HepG2 (cell line): ENCODE measurements at regions not wholly inside any gene's neighbourhood (a gene's known extent, or its start where the extent isn't known, plus 50 kb on each side); places are given as distances from the start of the nearest gene placed in this dataset.

ENCODE experiments used
- CENPT ChIP-seq: sonication (generic); formaldehyde crosslinking; IDR thresholded peaks from 2 replicates; pipeline ENCODE4 v1.8.0; 2022; ENCODE audit warnings: low read depth, mild to moderate bottlenecking, moderate library complexity, missing genetic modification reagents
- FOSL2 ChIP-seq: sonication (generic); formaldehyde crosslinking; IDR thresholded peaks from 2 replicates; pipeline ENCODE4 v1.4.0; 2020; ENCODE audit warnings: missing genetic modification reagents
- KAT7 ChIP-seq: IDR thresholded peaks from 2 replicates; pipeline ENCODE4 v1.6.1; 2018; ENCODE audit warnings: borderline replicate concordance, missing compliant biosample characterization
- MZF1 ChIP-seq: sonication (generic); formaldehyde crosslinking; IDR thresholded peaks from 2 replicates; pipeline ENCODE4 v1.8.1; 2023; ENCODE audit warnings: mild to moderate bottlenecking, missing genetic modification reagents, borderline replicate concordance
- NR2F1 ChIP-seq, 2 experiments: fragments of 450-650 bp in 1 of 2; formaldehyde crosslinking in 1 of 2; IDR thresholded peaks; 2 replicates each; pipeline versions ENCODE4 v1.5.0 to v1.6.1; 2016 to 2020; ENCODE audit warnings: mild to moderate bottlenecking in 1 of 2, missing compliant biosample characterization in 1 of 2, missing genetic modification reagents in 1 of 2, moderate library complexity in 1 of 2
- NR2F6 ChIP-seq, 2 experiments: IDR thresholded peaks; 2 replicates each; pipeline ENCODE4 v1.6.1; 2016; ENCODE audit warnings: antibody characterized with exemption in 1 of 2, mild to moderate bottlenecking in 1 of 2
- PBX3 ChIP-seq: sonication (generic); formaldehyde crosslinking; IDR thresholded peaks from 2 replicates; pipeline ENCODE4 v1.8.1; 2023; ENCODE audit warnings: missing genetic modification reagents, inconsistent platforms, borderline replicate concordance
- PHF5A ChIP-seq: IDR thresholded peaks from one replicate; pipeline ENCODE4 v1.6.1; 2018; ENCODE audit warnings: low read depth, missing genetic modification reagents; ENCODE audit not compliant: unreplicated experiment
- RARG ChIP-seq: sonication (generic); formaldehyde crosslinking; IDR thresholded peaks from 2 replicates; pipeline ENCODE4 v1.4.0; 2020; ENCODE audit warnings: low read depth, mild to moderate bottlenecking, missing genetic modification reagents
- THAP8 ChIP-seq: sonication (generic); formaldehyde crosslinking; IDR thresholded peaks from 2 replicates; pipeline ENCODE4 v1.5.1; 2020; ENCODE audit warnings: missing genetic modification reagents, mild to moderate bottlenecking, borderline replicate concordance
- THAP9 ChIP-seq: sonication (generic); formaldehyde crosslinking; IDR thresholded peaks from 2 replicates; pipeline ENCODE4; 2020; ENCODE audit warnings: missing genetic modification reagents, mild to moderate bottlenecking, borderline replicate concordance
- ZNF629 ChIP-seq: sonication (generic); formaldehyde crosslinking; conservative IDR thresholded peaks from 2 replicates; pipeline ENCODE4 v1.5.0; 2020; ENCODE audit warnings: missing genetic modification reagents
- ZNF749 ChIP-seq: sonication (generic); formaldehyde crosslinking; IDR thresholded peaks from 2 replicates; pipeline ENCODE4 v1.8.0; 2022; ENCODE audit warnings: mild to moderate bottlenecking, missing genetic modification reagents, moderate library complexity, borderline replicate concordance

DNA sequence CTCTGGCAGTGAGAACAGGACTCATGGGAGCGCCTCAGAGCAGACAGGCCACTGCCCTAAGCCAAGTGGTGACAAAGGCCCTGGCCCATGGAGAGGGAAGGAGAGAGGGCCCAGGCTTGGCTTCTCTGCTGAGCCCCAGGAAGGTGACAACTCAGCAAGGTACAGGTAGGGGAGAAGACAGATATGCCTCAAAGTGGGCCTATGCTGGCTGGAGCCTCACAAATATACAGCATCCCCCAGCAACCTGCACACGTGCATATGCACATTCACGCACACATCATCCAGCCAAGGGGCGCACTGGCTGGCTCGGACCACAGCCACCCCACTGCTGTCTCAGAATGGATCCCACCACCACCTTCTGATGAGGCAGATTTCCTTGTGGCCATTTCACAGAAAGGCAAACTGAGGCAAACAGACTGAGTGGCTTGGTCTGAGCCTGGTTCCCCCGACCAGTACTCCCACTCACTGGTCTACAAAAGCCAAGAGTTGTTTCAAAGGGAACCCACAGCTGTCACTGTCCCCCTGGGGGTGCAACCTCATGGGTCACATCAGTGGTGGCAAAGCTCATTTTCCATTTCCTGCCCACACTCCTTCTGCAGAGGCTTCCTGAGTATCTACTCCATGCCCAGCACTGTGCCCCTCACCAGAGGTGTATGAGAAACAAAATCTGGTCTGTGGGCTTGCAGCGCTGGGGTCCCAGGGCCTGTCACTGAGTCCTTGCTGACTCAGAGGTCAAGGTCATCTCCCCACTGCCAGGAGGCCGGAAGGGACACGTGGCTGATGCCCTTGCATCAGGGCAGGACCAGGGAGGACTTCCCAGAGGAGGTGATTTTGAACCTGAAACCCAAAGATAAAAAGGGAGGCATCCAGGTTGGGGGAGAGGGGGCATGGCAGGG lies 67.3 kb upstream of the PRR5 start (continued):
- TF ChIP-seq PBX3 = no peak
- no peak for TF ChIP-seq ZNF749 (CRISPR knock-in tag)
- TF ChIP-seq PHF5A = no peak
- no peak for TF ChIP-seq KAT7
- TF ChIP-seq CENPT (CRISPR knock-in tag) = no peak
- TF ChIP-seq RARG (CRISPR knock-in tag) = no peak
- no peak for TF ChIP-seq THAP8
- TF ChIP-seq ZNF629 (CRISPR knock-in tag) = peak; percentile 88
- 0 out of 4 replicates have a peak, but pooled peaks of 1 of the 2 experiments have one; percentile 19 for TF ChIP-seq NR2F1 (CRISPR knock-in tag; IDR thresholded peaks at IDR 0.05)
- TF ChIP-seq FOSL2 (CRISPR knock-in tag) = peak; percentile 89
- no peak for TF ChIP-seq MZF1
- no peak for TF ChIP-seq THAP9
- peak; percentile 54; the same call in 1 of the 2 replicates for TF ChIP-seq NR2F6 (IDR thresholded peaks at IDR 0.05)
- TF ChIP-seq NR2F6 (CRISPR knock-in tag; IDR thresholded peaks at IDR 0.05) = peak; percentile 72
